Natural killer cell treated with Interleukin-12 subunit alpha and Interleukin-12 subunit beta and Interleukin-15 and Interleukin-18, amount 100 ng/mL, for 72 hours (primary cell): ENCODE measurements at regions not wholly inside any gene's neighbourhood (a gene's known extent, or its start where the extent isn't known, plus 50 kb on each side); places are given as distances from the start of the nearest gene placed in this dataset.
A peak's percentile ranks its signal among the peaks of the same experiment; 100 is the strongest.

Source experiments
- ATAC-seq, 2 donors: fragments of 150-1000 bp; cut with Tn5 transposase in 1 of 2; sonication (Bioruptor Pico), chemical (Tn5 transposase) in 1 of 2; 2 replicates each; pipeline ENCODE4 v1.10.0; 2021
- DNase-seq: peaks from one replicate; pipeline ENCODE4 v3.0.0; 2022; ENCODE audit warnings: low spot score
- H3K27ac Mint-ChIP-seq, 2 donors: 1 replicate in 1 of 2; 2 replicates in 1 of 2; pipeline ENCODE4 v1.8.0; 2022; ENCODE audit warnings: mixed read lengths in 2 of 2, mild to moderate bottlenecking in 1 of 2, moderate library complexity in 1 of 2
- H3K27me3 Mint-ChIP-seq, 2 donors: 1 replicate in 1 of 2; 2 replicates in 1 of 2; pipeline ENCODE4 v1.8.0; 2022; ENCODE audit warnings: mixed read lengths in 2 of 2
- H3K36me3 Mint-ChIP-seq: one replicate; pipeline ENCODE4 v1.8.0; 2022; ENCODE audit warnings: mixed read lengths
- H3K4me1 Mint-ChIP-seq, 2 donors: 1 replicate in 1 of 2; 2 replicates in 1 of 2; pipeline ENCODE4 v1.8.0; 2022; ENCODE audit warnings: low read depth in 2 of 2, mixed read lengths in 2 of 2, mild to moderate bottlenecking in 1 of 2
- H3K4me3 Mint-ChIP-seq: one replicate; pipeline ENCODE4 v1.8.0; 2022; ENCODE audit warnings: mixed read lengths
- H3K9me3 Mint-ChIP-seq: 2 replicates; pipeline ENCODE4 v1.8.0; 2022; ENCODE audit warnings: mixed read lengths

DNA sequence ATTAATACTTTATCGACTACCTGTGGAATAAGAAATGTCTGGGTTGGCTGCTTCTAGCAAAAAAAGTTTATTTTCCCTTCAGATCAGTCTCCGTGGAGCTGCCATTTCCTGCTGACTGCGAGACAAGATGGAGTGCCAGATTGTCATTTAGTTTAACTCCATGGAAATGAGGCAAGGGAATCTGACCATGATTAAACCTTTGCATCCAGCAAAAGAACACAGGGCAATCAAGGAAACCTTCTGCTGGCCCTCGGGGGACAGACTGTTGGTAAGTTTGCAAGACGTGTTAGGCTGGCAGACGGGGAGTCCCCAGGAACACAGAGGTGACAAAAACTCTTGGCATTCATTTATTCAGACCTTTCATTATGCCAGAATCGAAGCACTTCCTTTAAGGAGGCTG, 52.2 kb upstream of the SPACA1 start:
- Mint-ChIP-seq H3K4me1 (no peaks in the 10 kb centered on the region), H3K9me3 (no peaks in the 10 kb centered on the region), H3K27ac (no peak overlapping the region), H3K36me3 (no peaks in the 10 kb centered on the region), H3K4me3 (no peak overlapping the region), H3K27me3 (peaks cover 6 to 15% of the 10 kb centered on the region in 2 donors)
- no peak for DNase-seq
- no peak for ATAC-seq

GRCh38 chr6:87993356-87993755, 54.3 kb upstream of the SPACA1 start:
- H3K36me3 Mint-ChIP-seq = no peaks in the 10 kb centered on the region
- H3K27me3 Mint-ChIP-seq = peaks cover 15 to 26% of the 10 kb centered on the region in 2 donors
- H3K4me3 Mint-ChIP-seq = no peak overlapping the region
- H3K9me3 Mint-ChIP-seq = no peaks in the 10 kb centered on the region
- no peaks in the 10 kb centered on the region for H3K4me1 Mint-ChIP-seq
- ATAC-seq (no peak), DNase-seq (no peak)
- no peak overlapping the region for H3K27ac Mint-ChIP-seq

DNA sequence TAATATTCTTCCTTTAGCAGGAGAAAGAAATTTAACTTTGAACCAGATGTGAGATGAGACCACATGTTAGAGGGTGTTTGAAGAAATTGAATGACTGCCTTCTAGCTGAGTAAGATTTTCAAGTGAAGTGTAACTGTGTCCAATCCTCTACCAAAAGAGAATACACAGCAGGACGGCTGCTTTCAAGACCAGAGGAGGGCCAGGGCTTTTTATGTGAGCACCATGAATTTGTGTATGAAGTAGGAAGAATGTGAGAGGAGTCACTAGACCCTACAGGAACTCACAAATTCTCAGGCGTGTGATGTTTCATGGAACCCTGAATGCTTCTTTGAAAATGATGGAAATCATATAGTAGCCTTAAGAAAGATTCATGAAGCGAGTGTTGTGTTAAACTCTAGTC, 56.8 kb upstream of the SPACA1 start:
- DNase-seq (no peak), ATAC-seq (no peak)
- Mint-ChIP-seq H3K9me3 (no peaks in the 10 kb centered on the region), H3K4me3 (no peak overlapping the region), H3K27ac (no peak overlapping the region), H3K4me1 (no peaks in the 10 kb centered on the region), H3K27me3 (peaks cover 15 to 25% of the 10 kb centered on the region in 2 donors), H3K36me3 (no peaks in the 10 kb centered on the region)

- Mint-ChIP-seq H3K4me3 (no peak overlapping the region), H3K36me3 (no peaks in the 10 kb centered on the region), H3K4me1 (no peaks in the 10 kb centered on the region), H3K9me3 (no peaks in the 10 kb centered on the region), H3K27ac (no peak overlapping the region), H3K27me3 (peaks cover 26 to 54% of the 10 kb centered on the region in 2 donors)
- ATAC-seq (no peak), DNase-seq (no peak)
Observed at GRCh38 chr6:87982134-87982533, 65.5 kb upstream of the SPACA1 start.

DNA sequence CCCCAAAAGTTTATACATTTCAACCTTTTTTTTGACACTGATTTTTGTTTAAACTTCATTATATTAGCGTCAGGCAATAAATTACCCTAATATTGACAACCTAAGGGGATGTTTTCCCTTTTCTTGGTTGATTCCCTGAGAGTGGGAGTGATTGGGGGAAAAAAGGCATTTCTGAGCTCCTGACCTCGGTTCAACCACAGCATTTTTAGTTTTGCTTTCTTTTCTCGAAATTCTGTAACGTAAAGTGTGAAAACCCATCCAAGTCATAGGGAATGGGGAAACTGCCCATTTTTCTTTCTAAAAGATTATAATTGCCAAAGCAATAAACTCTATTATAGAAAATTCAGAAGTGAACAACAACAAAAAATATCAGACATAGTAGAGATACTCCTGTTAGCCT, 67.9 kb upstream of the SPACA1 start:
- no peaks in the 10 kb centered on the region for H3K36me3 Mint-ChIP-seq
- peaks cover 30 to 66% of the 10 kb centered on the region in 2 donors for H3K27me3 Mint-ChIP-seq
- DNase-seq = no peak

DNA sequence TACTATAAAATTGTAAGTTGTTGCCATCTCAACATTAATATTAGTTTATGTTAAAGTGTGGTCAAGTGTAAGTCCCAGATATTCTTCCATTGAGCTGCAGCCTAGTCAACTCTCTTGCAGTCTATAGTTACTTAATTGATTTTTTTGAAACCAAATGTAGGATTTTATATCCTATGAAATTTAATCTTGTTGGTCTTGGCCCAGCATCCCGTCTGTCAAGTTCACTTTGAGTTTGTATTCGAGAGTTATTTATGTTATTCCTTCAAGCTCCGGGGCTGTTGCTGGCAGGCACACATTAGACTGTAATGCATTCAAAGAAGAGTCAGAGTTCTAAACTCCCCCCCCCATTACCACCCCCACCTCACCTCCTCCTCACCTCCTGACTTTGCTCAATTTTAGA, 71.0 kb upstream of the SPACA1 start:
- peaks cover 24 to 49% of the 10 kb centered on the region in 2 donors for H3K27me3 Mint-ChIP-seq
- DNase-seq (no peak), ATAC-seq (no peak)
- peaks cover 4% of the 10 kb centered on the region for H3K9me3 Mint-ChIP-seq
- H3K27ac Mint-ChIP-seq = no peak overlapping the region
- no peaks in the 10 kb centered on the region for H3K4me1 Mint-ChIP-seq
- H3K36me3 Mint-ChIP-seq = no peaks in the 10 kb centered on the region
- no peak overlapping the region for H3K4me3 Mint-ChIP-seq

More for the DNA sequence above, 67.9 kb upstream of the SPACA1 start:
- no peaks in the 10 kb centered on the region for H3K9me3 Mint-ChIP-seq
- no peak overlapping the region for H3K27ac Mint-ChIP-seq
- no peak for ATAC-seq
- no peak overlapping the region for H3K4me3 Mint-ChIP-seq
- H3K4me1 Mint-ChIP-seq = no peaks in the 10 kb centered on the region

GRCh38 chr6:87975561-87975960, 72.1 kb upstream of the SPACA1 start:
- Mint-ChIP-seq H3K9me3 (peaks cover 4% of the 10 kb centered on the region), H3K27ac (no peak overlapping the region), H3K4me3 (no peak overlapping the region), H3K4me1 (no peaks in the 10 kb centered on the region), H3K36me3 (no peaks in the 10 kb centered on the region), H3K27me3 (peaks cover 23 to 41% of the 10 kb centered on the region in 2 donors)
- no peak for DNase-seq
- no peak for ATAC-seq

DNA sequence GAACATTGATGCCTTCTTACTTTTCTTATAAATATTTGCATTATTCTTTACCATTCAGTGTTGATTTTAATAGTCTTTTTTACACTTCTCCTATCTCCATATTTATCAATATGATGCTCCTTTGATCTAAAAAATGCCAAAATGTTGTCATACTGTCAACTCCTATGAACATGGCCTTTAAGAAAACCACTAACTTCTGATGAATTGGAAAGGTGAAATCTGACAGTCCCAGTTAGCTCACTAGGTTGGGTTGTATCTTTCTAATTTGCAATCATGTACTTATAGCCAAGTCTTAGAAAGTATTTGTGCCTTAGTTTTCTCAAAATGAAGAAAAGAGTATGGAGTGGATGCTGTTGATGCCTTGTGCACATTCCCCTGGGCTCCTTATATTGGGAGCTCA, 75.4 kb upstream of the SPACA1 start:
- H3K27ac Mint-ChIP-seq = no peak overlapping the region
- no peaks in the 10 kb centered on the region for H3K4me1 Mint-ChIP-seq
- H3K9me3 Mint-ChIP-seq = peaks cover 4% of the 10 kb centered on the region
- ATAC-seq (no peak), DNase-seq (no peak)
- no peaks in the 10 kb centered on the region for H3K36me3 Mint-ChIP-seq
- no peak overlapping the region for H3K4me3 Mint-ChIP-seq
- peaks cover 15 to 26% of the 10 kb centered on the region in 2 donors for H3K27me3 Mint-ChIP-seq

GRCh38 chr6:87971605-87972262, 75.9 kb upstream of the SPACA1 start:
- no peaks in the 10 kb centered on the region for H3K4me1 Mint-ChIP-seq
- H3K9me3 Mint-ChIP-seq = peaks cover 4% of the 10 kb centered on the region
- H3K27me3 Mint-ChIP-seq = peaks cover 14 to 21% of the 10 kb centered on the region in 2 donors
- no peak overlapping the region for H3K4me3 Mint-ChIP-seq
- no peaks in the 10 kb centered on the region for H3K36me3 Mint-ChIP-seq
- ATAC-seq (no peak), DNase-seq (no peak)
- no peak overlapping the region for H3K27ac Mint-ChIP-seq

GRCh38 chr6:87968435-87969278, 79.0 kb upstream of the SPACA1 start:
- ATAC-seq = peak; percentile 66 to 73
- no peak overlapping the region for H3K4me3 Mint-ChIP-seq
- no peak for DNase-seq

DNA sequence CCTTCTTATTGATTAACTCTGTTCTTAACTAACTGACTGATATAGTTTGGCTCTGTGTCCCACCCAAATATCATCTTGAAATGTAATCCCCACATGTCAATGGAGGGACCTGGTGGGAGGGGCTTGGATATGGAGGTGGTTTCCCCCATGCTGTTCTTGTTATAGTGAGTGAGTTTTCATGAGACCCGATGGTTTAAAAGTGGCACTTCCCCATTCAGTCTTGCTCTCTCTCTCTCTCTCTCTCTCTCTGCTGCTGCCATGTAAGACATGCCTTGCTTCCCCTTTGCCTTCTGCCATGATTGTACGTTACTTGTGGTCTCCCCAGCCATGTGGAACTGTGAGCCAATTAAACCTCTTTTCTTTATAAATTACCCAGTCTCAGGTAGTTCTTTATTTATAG, 81.8 kb upstream of the SPACA1 start:
- DNase-seq = no peak
- no peak overlapping the region for H3K4me3 Mint-ChIP-seq
- ATAC-seq = no peak
- H3K36me3 Mint-ChIP-seq = no peaks in the 10 kb centered on the region
- H3K9me3 Mint-ChIP-seq = no peaks in the 10 kb centered on the region
- no peak overlapping the region for H3K27ac Mint-ChIP-seq
- H3K27me3 Mint-ChIP-seq = peaks cover 7 to 10% of the 10 kb centered on the region in 2 donors
- no peaks in the 10 kb centered on the region for H3K4me1 Mint-ChIP-seq

More at GRCh38 chr6:87968435-87969278, 79.0 kb upstream of the SPACA1 start:
- peaks cover 4% of the 10 kb centered on the region for H3K9me3 Mint-ChIP-seq
- H3K4me1 Mint-ChIP-seq = no peaks in the 10 kb centered on the region
- H3K27ac Mint-ChIP-seq = no peak overlapping the region
- no peaks in the 10 kb centered on the region for H3K36me3 Mint-ChIP-seq
- peaks cover 12 to 14% of the 10 kb centered on the region in 2 donors for H3K27me3 Mint-ChIP-seq

- H3K4me1 Mint-ChIP-seq = no peaks in the 10 kb centered on the region
- peaks cover 26 to 33% of the 10 kb centered on the region in 2 donors for H3K27me3 Mint-ChIP-seq
- H3K27ac Mint-ChIP-seq = no peak overlapping the region
- no peaks in the 10 kb centered on the region for H3K36me3 Mint-ChIP-seq
- no peaks in the 10 kb centered on the region for H3K9me3 Mint-ChIP-seq
- DNase-seq (no peak), ATAC-seq (no peak)
- no peak overlapping the region for H3K4me3 Mint-ChIP-seq
Observed at GRCh38 chr6:87959083-87959482, 88.6 kb upstream of the SPACA1 start.

- ATAC-seq = peak in 1 of 2 donors; percentile 11
- Mint-ChIP-seq H3K4me3 (no peak overlapping the region), H3K27me3 (peaks cover 13 to 19% of the 10 kb centered on the region in 2 donors), H3K36me3 (no peaks in the 10 kb centered on the region), H3K4me1 (no peaks in the 10 kb centered on the region), H3K9me3 (no peaks in the 10 kb centered on the region), H3K27ac (no peak overlapping the region)
- no peak for DNase-seq
Observed at GRCh38 chr6:87951751-87952150, 95.9 kb upstream of the SPACA1 start.

DNA sequence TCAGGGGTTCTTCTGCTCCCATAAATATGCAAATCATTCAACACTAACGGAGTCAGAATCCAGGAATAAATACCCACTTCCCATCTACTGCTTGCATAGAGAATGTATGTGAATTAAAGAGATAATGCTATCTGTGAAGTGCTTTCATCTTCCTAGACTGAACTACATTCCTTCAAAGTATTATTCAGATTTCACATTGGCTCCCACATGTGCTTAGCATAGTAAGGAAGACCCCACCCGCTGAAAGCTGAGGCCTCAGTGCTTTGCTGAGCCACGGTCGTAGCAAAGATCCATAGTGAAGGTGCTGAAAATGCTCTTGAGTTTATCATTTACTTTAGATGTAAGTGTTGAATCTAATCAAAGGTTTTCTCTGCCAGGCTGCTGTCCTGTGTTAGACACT, 97.0 kb upstream of the SPACA1 start:
- ATAC-seq = no peak
- no peaks in the 10 kb centered on the region for H3K36me3 Mint-ChIP-seq
- peaks cover 8 to 19% of the 10 kb centered on the region in 2 donors for H3K27me3 Mint-ChIP-seq
- no peak overlapping the region for H3K4me3 Mint-ChIP-seq
- no peak overlapping the region for H3K27ac Mint-ChIP-seq
- DNase-seq = no peak
- H3K4me1 Mint-ChIP-seq = no peaks in the 10 kb centered on the region
- no peaks in the 10 kb centered on the region for H3K9me3 Mint-ChIP-seq
